ENCODE measurements at regions not wholly inside any gene's neighbourhood (a gene's known extent, or its start where the extent isn't known, plus 50 kb on each side); places are given as distances from the start of the nearest gene placed in this dataset.

- Histone ChIP-seq H3K4me1 (ENCODE audit: control insufficient read depth, insufficient read depth, low read length) (no peaks in the 10 kb centered on the region), H3K9ac (ENCODE audit: control insufficient read depth, insufficient read depth, low read length) (no peak overlapping the region), H3K9me3 (replicated peaks; ENCODE audit: control insufficient read depth, insufficient read depth, low read length) (no peaks in the 10 kb centered on the region), H3K4me3 (no peak overlapping the region), H3K79me2 (ENCODE audit: control insufficient read depth, insufficient read depth, low read length) (no peaks in the 10 kb centered on the region), H3K27me3 (replicated peaks in 1 of 2; ENCODE audit: control insufficient read depth in 2 of 2, insufficient read depth in 2 of 2, low read length in 1 of 2) (no peaks in the 10 kb centered on the region; a peak in 1 of 4 replicates), H2AFZ (ENCODE audit: control insufficient read depth, low read depth, low read length) (no peak overlapping the region), H3K4me2 (ENCODE audit: control insufficient read depth, insufficient read depth) (no peak overlapping the region), H3K27ac (ENCODE audit: control insufficient read depth, insufficient read depth) (no peak overlapping the region), H3K36me3 (ENCODE audit: control insufficient read depth in 2 of 2, insufficient read depth in 2 of 2, low read length in 1 of 2) (no peaks in the 10 kb centered on the region), H4K20me1 (ENCODE audit: control insufficient read depth, insufficient read depth) (no peaks in the 10 kb centered on the region)
- no TSS peak for BruUV-seq (replicated peaks)
- DNase-seq (ENCODE audit: low read depth, low spot score) (no peak), FAIRE-seq (no peak), ATAC-seq (no peak)
- POLR2A ChIA-PET = no interaction called here
- intact Hi-C loops (cut with micrococcal nuclease; ENCODE audit: unreplicated experiment) (no loop called here), in situ Hi-C loops (cut with MboI) (no loop called here)
- RAD21 ChIA-PET (ENCODE audit: unreplicated experiment) = no interaction called here
- TF ChIP-seq JUND (IDR thresholded peaks at IDR 0.05; ENCODE audit: low read depth, low read length) (no peak), ASH2L (IDR thresholded peaks at IDR 0.05; ENCODE audit: borderline replicate concordance, low read depth) (no peak), FOXM1 (IDR thresholded peaks at IDR 0.05; ENCODE audit: low read depth, low read length) (no peak), GABPA (IDR thresholded peaks at IDR 0.05; ENCODE audit: low read depth) (no peak), BMI1 (IDR thresholded peaks at IDR 0.05; ENCODE audit: borderline replicate concordance) (no peak), ZBTB40 (IDR thresholded peaks at IDR 0.05; ENCODE audit: borderline replicate concordance) (no peak), MXI1 (IDR thresholded peaks at IDR 0.05; ENCODE audit: low read depth, low read length) (no peak), TCF3 (IDR thresholded peaks at IDR 0.05; ENCODE audit: borderline replicate concordance, insufficient read depth, low read depth, low read length) (no peak), ZNF217 (IDR thresholded peaks at IDR 0.05) (no peak), ZNF384 (IDR thresholded peaks at IDR 0.05; ENCODE audit: borderline replicate concordance, low read depth, low read length) (no peak), IRF3 (IDR thresholded peaks at IDR 0.05) (no peak), SREBF2 (IDR thresholded peaks at IDR 0.05; ENCODE audit: low read length) (no peak)
- TF ChIP-seq, protein P1, sequence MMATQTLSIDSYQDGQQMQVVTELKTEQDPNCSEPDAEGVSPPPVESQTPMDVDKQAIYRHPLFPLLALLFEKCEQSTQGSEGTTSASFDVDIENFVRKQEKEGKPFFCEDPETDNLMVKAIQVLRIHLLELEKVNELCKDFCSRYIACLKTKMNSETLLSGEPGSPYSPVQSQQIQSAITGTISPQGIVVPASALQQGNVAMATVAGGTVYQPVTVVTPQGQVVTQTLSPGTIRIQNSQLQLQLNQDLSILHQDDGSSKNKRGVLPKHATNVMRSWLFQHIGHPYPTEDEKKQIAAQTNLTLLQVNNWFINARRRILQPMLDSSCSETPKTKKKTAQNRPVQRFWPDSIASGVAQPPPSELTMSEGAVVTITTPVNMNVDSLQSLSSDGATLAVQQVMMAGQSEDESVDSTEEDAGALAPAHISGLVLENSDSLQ (IDR thresholded peaks at IDR 0.05) = no peak
- TF ChIP-seq, protein P2, sequence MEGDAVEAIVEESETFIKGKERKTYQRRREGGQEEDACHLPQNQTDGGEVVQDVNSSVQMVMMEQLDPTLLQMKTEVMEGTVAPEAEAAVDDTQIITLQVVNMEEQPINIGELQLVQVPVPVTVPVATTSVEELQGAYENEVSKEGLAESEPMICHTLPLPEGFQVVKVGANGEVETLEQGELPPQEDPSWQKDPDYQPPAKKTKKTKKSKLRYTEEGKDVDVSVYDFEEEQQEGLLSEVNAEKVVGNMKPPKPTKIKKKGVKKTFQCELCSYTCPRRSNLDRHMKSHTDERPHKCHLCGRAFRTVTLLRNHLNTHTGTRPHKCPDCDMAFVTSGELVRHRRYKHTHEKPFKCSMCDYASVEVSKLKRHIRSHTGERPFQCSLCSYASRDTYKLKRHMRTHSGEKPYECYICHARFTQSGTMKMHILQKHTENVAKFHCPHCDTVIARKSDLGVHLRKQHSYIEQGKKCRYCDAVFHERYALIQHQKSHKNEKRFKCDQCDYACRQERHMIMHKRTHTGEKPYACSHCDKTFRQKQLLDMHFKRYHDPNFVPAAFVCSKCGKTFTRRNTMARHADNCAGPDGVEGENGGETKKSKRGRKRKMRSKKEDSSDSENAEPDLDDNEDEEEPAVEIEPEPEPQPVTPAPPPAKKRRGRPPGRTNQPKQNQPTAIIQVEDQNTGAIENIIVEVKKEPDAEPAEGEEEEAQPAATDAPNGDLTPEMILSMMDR (IDR thresholded peaks at IDR 0.05 in 2 of 3, conservative IDR thresholded peaks at IDR 0.05 in 1 of 3; ENCODE audit: control insufficient read depth in 2 of 3, extremely low read depth in 1 of 3, insufficient read depth in 1 of 3, low read depth in 3 of 3, low read length in 3 of 3) = no peak
- SMC1A ChIA-PET (ENCODE audit: uncharacterized antibody, unreplicated experiment) = no interaction called here
- WGBS (ENCODE audit: insufficient coverage, insufficient replicate concordance, low lambda C conversion rate, missing lambda C conversion rate) = 53% methylated on average over 2 of the region's 4 CpGs
- CTCF ChIA-PET = no interaction called here
Observed at GRCh38 chr12:59075968-59076490, 155.7 kb upstream of the LRIG3 start.

Measured in GM12878 (cell line).